ENCODE measurements at regions not wholly inside any gene's neighbourhood (a gene's known extent, or its start where the extent isn't known, plus 50 kb on each side); places are given as distances from the start of the nearest gene placed in this dataset.

- H3K4me2 ChIP-seq (ENCODE audit: low read depth, low read length, poor library complexity, severe bottlenecking), result no peak overlapping the region
Measured at GRCh38 chr12:91361864-91362263, 179.2 kb upstream of the DCN start.

GRCh38 chr12:91357381-91357780, 174.8 kb upstream of the DCN start:
- no peak overlapping the region for H3K27ac ChIP-seq (ENCODE audit: low read depth, low read length)
- H3K4me2 ChIP-seq (ENCODE audit: low read depth, low read length, poor library complexity, severe bottlenecking), result no peak overlapping the region
- H3K79me2 ChIP-seq (ENCODE audit: insufficient read depth, low read length), result no peaks in the 10 kb centered on the region
- no peak overlapping the region for H3K9ac ChIP-seq (ENCODE audit: low read length)
- no peaks in the 10 kb centered on the region for H3K36me3 ChIP-seq (ENCODE audit: low read length)
- H3F3A ChIP-seq (ENCODE audit: insufficient read depth), result no peaks in the 10 kb centered on the region
- no peak overlapping the region for H3K4me3 ChIP-seq (ENCODE audit: insufficient read depth, low read length, poor library complexity, severe bottlenecking)
- H2AFZ ChIP-seq (ENCODE audit: low read depth, low read length, severe bottlenecking), result no peak overlapping the region
- no peaks in the 10 kb centered on the region for H3K27me3 ChIP-seq (ENCODE audit: low read length)
- no peaks in the 10 kb centered on the region for H3K9me3 ChIP-seq (ENCODE audit: insufficient read depth, low read length)
- H3K9me2 ChIP-seq (replicated peaks; ENCODE audit: insufficient read depth, low read length), result no peaks in the 10 kb centered on the region
- TF ChIP-seq CTCF (IDR thresholded peaks at IDR 0.05; ENCODE audit: insufficient read depth, low read length, poor library complexity, severe bottlenecking), result no peak
- TF ChIP-seq EZH2phosphoT487 (conservative IDR thresholded peaks at IDR 0.05; ENCODE audit: low read length), result no peak
- H4K20me1 ChIP-seq (ENCODE audit: low read depth, low read length), result no peaks in the 10 kb centered on the region

More at GRCh38 chr12:91361864-91362263, 179.2 kb upstream of the DCN start:
- no peaks in the 10 kb centered on the region for H3K36me3 ChIP-seq (ENCODE audit: low read length)
- no peaks in the 10 kb centered on the region for H3F3A ChIP-seq (ENCODE audit: insufficient read depth)
- no peaks in the 10 kb centered on the region for H3K9me3 ChIP-seq (ENCODE audit: insufficient read depth, low read length)
- no peak overlapping the region for H2AFZ ChIP-seq (ENCODE audit: low read depth, low read length, severe bottlenecking)
- H4K20me1 ChIP-seq (ENCODE audit: low read depth, low read length), result no peaks in the 10 kb centered on the region
- H3K79me2 ChIP-seq (ENCODE audit: insufficient read depth, low read length), result no peaks in the 10 kb centered on the region
- no peak overlapping the region for H3K9ac ChIP-seq (ENCODE audit: low read length)
- H3K4me3 ChIP-seq (ENCODE audit: insufficient read depth, low read length, poor library complexity, severe bottlenecking), result no peak overlapping the region
- peak; percentile 29 for TF ChIP-seq CTCF (IDR thresholded peaks at IDR 0.05; ENCODE audit: insufficient read depth, low read length, poor library complexity, severe bottlenecking)
- TF ChIP-seq EZH2phosphoT487 (conservative IDR thresholded peaks at IDR 0.05; ENCODE audit: low read length), result no peak
- no peaks in the 10 kb centered on the region for H3K27me3 ChIP-seq (ENCODE audit: low read length)
- H3K9me2 ChIP-seq (replicated peaks; ENCODE audit: insufficient read depth, low read length), result no peaks in the 10 kb centered on the region
- H3K27ac ChIP-seq (ENCODE audit: low read depth, low read length), result no peak overlapping the region

GRCh38 chr12:91356405-91356804, 173.8 kb upstream of the DCN start:
- TF ChIP-seq CTCF (IDR thresholded peaks at IDR 0.05; ENCODE audit: insufficient read depth, low read length, poor library complexity, severe bottlenecking), result no peak
- TF ChIP-seq EZH2phosphoT487 (conservative IDR thresholded peaks at IDR 0.05; ENCODE audit: low read length), result no peak

More at GRCh38 chr12:91356405-91356804, 173.8 kb upstream of the DCN start:
- no peaks in the 10 kb centered on the region for H3F3A ChIP-seq (ENCODE audit: insufficient read depth)
- H3K36me3 ChIP-seq (ENCODE audit: low read length), result no peaks in the 10 kb centered on the region
- no peaks in the 10 kb centered on the region for H3K79me2 ChIP-seq (ENCODE audit: insufficient read depth, low read length)
- H3K9me3 ChIP-seq (ENCODE audit: insufficient read depth, low read length), result no peaks in the 10 kb centered on the region
- H3K9me2 ChIP-seq (replicated peaks; ENCODE audit: insufficient read depth, low read length), result no peaks in the 10 kb centered on the region
- H2AFZ ChIP-seq (ENCODE audit: low read depth, low read length, severe bottlenecking), result no peak overlapping the region
- H3K4me3 ChIP-seq (ENCODE audit: insufficient read depth, low read length, poor library complexity, severe bottlenecking), result no peak overlapping the region
- H3K27ac ChIP-seq (ENCODE audit: low read depth, low read length), result no peak overlapping the region
- no peak overlapping the region for H3K9ac ChIP-seq (ENCODE audit: low read length)
- H3K27me3 ChIP-seq (ENCODE audit: low read length), result no peaks in the 10 kb centered on the region
- H3K4me2 ChIP-seq (ENCODE audit: low read depth, low read length, poor library complexity, severe bottlenecking), result no peak overlapping the region
- no peaks in the 10 kb centered on the region for H4K20me1 ChIP-seq (ENCODE audit: low read depth, low read length)

All from SU-DHL-6 (cell line).